GM21737 (cell line): ENCODE measurements at regions not wholly inside any gene's neighbourhood (a gene's known extent, or its start where the extent isn't known, plus 50 kb on each side); places are given as distances from the start of the nearest gene placed in this dataset.
"Not testable (repeated sequence)": the region's sequence is repeated elsewhere in the genome, so short reads cannot be mapped to it uniquely, and the experiment has no call there.

Experiments used
- ATAC-seq: cut with Tn5 transposase; IDR thresholded peaks from one replicate; pipeline ENCODE4 v1.9.1; 2021; ENCODE audit warnings: mild to moderate bottlenecking, moderate library complexity; ENCODE audit not compliant: unreplicated experiment

DNA sequence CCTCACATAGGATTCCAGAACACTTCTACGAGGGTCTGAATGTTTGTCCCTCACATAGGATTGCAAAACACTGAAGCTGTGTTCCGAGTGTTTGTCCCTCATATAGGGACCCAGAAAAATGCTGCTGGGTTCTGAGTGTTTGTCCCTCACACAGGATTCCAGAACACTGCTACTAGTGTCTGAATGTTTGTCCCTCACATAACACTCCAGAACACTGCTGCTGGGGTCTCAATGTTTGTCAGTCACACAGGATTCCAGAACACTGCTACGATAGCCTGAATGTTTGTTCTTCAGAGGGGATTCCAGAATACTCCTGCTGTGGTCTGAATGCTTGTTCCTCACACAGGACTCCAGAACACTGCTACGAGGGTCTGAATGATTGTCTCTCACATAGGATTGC is 218.7 kb downstream of the FOXD4L6 start:
- no peak for ATAC-seq

DNA sequence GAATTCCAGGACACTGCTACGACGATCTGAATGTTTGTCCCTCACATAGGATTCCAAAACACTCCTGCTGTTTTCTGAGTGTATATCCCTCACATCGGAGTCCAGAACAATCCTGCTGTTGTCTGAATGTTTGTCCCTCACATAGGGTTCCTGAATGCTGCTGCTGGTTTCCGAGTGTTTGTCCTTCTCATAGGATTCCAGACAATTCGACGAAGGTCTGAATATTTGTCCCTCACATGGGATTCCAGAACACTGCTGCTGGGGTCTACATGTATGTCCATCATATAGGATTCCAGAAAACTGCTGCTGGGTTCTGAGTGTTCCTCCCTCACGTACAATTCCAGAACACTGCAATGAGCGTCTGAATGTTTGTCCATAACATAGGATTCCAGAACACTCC is 219.4 kb downstream of the FOXD4L6 start:
- ATAC-seq: not testable (repeated sequence)

DNA sequence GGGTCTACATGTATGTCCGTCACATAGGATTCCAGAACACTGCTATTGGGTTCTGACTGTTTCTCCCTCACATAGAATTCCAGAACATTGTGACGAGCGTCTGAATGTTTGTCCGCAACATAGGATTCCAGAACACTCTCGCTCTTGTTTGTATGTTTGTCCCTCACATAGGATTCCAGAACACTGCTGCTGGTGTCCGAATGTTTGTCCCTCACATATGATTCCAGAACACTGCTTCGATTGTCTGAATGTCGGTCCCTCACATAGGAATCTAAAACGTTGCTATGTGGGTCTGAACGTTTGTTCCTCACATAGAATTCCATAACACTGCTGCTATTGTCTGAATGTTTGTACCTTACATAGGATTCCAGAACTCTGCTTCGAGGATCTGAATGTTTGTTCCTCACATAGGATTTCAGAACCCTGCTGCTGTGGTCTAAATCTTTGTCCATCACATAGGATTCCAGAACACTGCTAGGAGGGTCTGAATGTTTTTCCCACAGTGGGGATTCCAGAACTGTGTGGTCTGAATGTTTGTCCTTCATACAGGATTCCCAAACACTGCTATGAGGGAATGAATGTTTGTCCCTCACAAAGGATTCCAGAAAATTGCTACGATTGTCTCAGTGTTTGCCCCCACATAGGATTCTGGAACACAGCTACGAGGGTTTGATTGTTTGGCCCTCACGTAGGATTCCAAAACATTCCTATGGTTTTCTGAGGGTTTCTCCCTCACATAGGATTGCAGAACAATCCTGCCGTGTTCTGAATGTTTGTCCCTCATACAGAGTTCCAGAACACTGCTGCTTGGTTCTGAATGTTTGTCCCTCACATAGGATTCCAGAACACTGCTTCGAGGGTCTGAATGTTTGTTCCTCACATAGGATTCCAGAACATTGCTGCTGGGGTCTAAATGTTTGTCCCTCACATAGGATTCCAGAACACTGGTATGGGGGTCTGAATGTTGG is 220.5 kb downstream of the FOXD4L6 start:
- ATAC-seq: no peak

DNA sequence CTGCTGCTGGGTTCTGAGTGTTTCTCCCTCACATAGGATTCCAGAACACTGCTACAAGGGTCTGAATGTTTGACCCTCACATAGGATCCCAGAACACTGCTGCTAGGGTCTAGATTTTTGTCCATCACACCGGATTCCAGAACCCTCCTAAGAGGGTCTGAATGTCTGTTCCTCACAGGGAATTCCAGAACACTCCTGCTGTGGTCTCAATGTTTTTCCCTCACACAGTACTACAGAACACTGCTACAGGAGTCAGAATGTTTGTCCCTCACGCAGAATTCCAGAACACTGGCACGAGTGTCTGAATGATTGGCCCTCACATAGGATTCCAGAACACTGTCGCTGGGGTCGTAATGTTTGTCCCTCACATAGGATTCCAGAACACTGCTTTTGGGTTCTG is 221.6 kb downstream of the FOXD4L6 start:
- not testable (repeated sequence) for ATAC-seq

DNA sequence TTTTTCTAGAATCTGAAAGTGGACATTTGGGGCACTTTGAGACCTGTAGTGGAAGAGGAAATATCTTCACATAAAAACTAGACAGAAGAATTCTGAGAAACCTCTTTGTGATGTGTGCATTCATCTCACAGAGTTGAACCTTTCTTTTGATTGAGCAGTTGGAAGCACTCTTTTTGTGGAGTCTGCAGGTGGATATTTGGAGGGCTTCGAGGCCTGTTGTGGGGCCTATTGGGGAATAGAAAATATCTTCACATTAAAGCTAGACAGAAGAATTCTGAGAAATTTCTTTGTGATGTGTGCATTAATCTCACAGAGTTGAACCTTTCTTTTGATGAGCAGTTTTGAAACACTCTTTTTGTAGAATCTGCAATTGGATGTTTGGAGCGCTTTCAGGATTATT is 236.2 kb downstream of the FOXD4L6 start:
- not testable (repeated sequence) for ATAC-seq

DNA sequence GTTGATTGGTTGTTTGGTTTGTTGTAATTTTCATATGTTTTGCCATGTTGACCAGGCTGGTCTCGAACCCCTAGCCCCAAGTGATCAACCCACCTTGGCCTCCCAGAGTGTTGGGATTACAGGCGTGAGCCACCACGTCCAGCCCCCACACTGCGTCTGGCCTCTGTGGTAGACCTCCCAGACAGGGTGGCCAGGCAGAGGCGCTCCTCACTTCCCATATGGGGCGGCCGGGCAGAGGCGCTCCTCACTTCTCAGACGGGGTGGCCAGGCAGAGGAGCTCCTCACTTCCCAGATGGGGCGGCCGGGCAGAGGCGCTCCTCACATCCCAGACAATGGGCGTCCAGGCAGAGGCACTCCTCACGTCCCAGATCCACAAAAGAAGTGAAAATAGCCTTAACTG is 242.6 kb downstream of the FOXD4L6 start:
- ATAC-seq: not testable (repeated sequence)

DNA sequence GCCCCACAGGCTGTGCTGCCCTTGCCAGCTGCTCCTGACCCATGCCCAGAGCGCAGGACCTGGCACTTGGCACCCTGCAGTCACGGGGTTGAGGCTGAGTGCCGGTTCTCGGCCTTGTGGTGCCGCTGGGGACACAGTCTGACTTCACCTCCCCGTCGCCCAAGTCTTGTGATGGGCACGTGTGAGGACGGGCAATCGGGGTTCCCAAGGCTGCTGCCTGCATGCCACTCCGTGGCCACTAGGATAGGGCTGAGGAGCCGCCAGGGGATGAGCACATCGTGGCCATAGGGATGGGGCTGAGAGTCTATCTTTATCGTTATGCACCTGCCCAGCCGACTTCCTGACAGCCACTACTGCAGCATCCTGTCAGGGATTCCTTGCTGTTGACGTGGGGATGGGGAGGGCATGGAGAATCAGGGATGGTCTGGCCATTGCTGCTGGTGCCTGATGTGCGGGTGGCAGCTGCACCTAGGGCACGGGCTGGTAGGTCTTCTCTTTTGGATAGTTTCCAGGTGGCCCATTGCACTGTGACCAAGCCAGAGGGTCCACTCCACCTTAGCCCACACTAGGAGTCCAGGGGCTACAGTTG is 243.5 kb downstream of the FOXD4L6 start:
- not testable (repeated sequence) for ATAC-seq

DNA sequence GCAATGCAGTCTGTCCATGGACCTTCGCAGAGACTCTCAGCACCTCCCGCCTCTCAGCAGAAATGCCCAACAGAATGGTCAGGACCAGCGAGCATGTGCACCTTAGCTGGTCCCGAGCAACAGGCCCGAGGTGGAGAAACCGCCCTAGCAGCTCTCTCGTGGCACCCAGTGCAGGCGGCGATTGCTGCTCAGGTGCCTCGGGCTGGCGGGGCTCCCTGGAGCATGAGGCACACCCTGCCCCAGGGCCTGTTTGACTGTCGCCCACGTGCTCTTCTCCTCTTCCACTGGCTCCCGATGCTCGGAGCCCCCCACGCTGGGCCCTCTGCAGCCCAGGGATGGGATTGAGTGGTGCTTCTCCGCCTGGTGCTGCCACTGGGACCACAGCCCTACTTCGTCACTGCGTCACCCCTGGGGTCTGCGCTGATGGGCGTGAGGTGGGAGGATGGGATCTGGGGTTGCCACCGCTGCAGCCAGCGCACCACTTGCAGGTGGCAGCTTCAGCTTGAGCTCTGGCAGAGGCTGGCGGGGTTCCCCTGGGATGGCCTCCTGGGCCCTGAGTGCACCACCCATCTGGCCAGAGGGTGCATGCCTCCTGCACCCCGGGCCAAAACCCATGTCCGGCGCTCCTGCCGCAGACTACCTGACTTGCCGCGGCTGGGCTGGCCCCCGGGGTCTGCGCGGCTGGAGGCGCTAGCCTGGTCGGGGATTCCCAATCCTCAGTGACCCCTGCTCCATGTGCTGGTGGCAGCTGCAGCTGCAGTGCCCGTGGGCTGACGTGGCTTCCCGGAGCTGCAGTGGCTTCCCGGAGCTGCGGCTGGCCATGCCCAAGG is 244.2 kb downstream of the FOXD4L6 start:
- ATAC-seq: no peak

DNA sequence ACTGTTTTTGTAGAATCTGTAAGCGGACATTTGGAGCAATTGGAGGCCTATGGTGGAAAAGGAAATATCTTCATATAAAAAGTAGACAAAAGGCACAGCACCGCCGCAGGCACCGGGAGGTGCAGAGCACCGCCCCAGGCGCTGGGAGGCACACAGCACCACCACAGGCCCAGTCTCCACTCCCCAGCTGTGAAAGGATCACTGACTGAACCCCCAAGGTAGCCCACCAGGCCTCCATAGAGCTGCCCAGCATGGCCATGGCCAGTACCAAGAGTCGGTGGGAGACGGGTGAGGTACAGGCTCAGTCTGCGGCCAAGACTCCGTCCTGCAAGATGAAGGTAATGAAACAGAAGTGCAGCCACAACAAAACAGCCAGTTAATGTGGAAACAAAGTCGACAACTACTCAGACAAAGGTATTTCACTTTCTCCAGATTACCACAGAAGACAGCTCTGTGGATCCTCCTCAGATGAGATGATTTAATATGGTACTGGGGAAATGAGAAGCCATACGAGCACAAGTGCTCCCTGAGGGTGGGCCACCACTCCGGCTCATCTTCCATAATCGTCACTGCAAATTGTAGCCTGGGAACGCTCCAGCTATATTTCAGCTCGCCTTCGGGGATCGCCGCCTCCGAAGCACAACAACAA is 244.9 kb downstream of the FOXD4L6 start:
- not testable (repeated sequence) for ATAC-seq

DNA sequence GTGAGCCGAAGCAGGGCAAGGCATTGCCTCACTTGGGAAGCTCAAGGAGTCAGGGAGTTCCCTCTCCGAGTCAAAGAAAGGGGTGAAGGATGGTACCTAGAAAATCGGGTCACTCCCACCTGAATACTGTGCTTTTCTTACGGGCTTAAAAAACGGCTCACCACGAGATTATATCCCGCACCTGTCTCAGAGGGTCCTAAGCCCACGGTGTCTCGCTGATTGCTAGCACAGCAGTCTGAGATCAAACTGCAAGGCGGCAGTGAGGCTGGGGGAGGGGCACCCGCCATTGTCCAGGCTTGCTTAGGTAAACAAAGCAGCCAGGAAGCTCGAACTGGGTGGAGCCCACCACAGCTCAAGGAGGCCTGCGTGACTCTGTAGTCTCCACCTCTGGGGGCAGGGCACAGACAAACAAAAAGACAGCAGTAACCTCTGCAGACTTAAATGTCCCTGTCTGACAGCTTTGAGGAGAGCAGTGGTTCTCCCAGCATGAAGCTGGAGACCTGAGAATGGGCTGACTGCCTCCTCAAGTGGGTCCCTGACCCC is 254.7 kb downstream of the FOXD4L6 start:
- not testable (repeated sequence) for ATAC-seq

DNA sequence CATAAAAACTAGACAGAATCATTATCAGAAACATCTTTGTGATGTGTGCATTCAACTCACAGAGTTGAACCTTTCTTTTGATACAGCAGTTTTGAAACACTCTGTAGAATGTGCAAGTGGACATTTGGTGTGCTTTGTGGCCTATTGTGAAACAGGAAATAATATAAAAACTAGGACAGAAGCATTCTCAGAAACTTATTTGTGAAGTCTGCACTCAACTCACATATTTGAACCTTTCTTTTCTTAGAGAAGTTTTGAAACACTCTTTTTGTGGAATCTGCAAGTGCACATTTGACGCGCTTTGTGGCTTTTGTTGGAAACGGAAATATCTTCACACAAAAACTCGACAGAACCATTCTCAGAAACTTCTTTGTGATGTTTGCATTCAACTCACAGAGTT is 260.0 kb downstream of the FOXD4L6 start:
- ATAC-seq: not testable (repeated sequence)
